Right ventricle myocardium inferior (tissue), 1 donor: ENCODE measurements at regions not wholly inside any gene's neighbourhood (a gene's known extent, or its start where the extent isn't known, plus 50 kb on each side); places are given as distances from the start of the nearest gene placed in this dataset.

ENCODE experiments used
- ATAC-seq: fragments of 200-7000 bp; cut with Tn5 transposase; one replicate; pipeline ENCODE4 v1.9.1; 2020; ENCODE audit warnings: mild to moderate bottlenecking, moderate library complexity
- DNase-seq: peaks from one replicate; pipeline ENCODE4 v3.0.0; 2021; ENCODE audit errors: missing footprints
- intact Hi-C: fragments of 100-400 bp; cut with DNase I; formaldehyde crosslinking; loops from one replicate; pipeline ENCODE4 v1.11.0; 2022
- donor health status: DM: no; HTN: yes; CAD: no; lungs with severe emphysema.

GRCh38 chr2:153770359-153770991 lies 101.2 kb upstream of the GALNT13 start:
- ATAC-seq (no peak), DNase-seq (no peak)
- intact Hi-C loops, result no loop called here

DNA sequence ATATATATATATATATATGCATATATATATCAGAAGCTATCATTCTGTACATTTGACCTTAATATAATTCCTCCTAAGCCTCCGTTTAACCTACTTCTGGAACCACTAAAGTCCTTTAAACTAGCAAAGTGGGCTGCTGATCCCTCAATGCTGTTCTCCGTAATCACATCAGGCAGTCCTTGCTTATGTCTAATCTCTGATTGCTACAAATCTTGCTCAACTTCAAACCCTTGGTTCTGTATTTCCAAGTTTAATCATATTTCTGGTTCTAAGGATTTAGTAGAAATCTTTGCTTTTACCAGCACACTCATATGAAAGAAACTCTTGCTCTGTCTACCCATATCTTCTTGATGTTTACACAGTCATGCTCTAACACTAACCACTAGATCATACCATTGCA lies 91.5 kb upstream of the GALNT13 start:
- ATAC-seq (no peak), DNase-seq (no peak)
- intact Hi-C loops, result no loop called here

DNA sequence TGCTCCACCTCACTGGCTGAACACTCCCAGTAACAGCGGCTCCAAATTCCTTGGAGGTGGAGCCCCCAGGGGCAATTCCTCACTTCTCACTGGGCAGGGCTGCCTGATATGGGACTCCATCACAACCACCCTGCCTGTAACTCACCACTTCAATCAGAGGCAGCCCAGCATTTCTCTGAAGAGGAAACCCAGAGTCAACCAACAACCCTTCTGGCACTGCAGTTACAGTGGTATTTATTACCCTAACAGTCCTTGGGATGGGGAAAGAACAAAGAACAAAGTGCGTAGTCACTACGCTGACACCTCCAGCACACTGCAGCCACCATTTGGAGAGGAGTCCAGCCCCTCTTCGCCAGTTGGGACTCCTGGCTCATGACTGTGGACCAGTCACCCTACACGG lies 85.7 kb upstream of the GALNT13 start:
- DNase-seq (no peak), ATAC-seq (no peak)
- intact Hi-C loops, result no loop called here

DNA sequence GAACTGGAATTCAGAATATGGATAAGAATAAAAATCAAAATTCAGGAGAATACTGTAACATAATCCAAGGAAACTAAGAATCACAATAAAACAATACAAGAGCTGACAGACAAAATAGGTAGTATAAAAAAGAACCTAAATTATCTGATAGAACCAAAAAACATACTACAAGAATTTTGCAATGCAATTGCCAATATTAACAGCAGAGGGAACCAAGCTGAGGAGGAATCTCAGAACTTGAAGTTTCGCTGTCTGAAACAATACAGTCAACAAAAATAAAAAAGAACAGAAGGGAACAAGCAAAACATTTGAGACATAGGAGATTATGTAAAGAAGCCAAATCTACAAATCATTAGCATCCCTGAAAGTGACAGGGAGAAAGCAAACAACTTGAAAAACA lies 84.1 kb upstream of the GALNT13 start:
- ATAC-seq, result no peak
- intact Hi-C loops, result no loop called here
- no peak for DNase-seq

DNA sequence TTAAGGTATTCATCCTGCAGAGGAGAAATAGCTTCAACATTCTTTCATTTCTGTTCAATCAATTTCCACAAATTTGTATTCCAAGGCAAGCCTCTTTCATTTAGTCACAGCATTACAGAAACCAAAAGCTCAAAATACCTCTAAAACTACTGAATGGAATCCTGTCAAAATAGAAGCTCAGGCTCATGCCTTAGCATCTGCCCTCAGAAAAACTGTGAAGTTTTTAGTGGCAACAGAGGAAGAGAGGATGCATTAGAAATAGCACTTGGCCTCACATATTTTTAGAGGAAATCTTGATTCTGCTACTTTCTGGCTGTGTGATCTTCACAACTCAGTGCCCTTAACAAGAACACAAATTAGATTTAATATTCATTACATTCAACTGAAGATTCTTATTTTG lies 69.1 kb upstream of the GALNT13 start:
- ATAC-seq (no peak), DNase-seq (no peak)
- intact Hi-C loops, result no loop called here

DNA sequence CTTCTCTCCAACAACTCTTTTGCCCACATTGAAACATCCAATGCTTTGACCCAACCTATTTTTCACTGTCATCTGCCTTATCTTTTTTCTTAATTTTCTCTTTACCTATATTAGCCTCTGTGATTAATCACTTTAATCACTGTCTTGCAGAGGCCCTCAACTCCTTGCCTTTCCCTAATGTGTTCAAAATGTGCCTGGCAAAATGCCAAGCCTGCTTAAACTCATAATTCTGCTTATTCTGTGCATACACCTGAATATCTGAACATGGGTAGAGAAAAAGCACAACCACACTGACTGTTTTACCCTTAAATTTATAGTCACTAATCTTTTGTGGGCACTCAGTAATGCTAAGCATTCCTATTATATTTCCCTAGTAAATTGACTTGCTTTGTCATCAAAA lies 63.0 kb upstream of the GALNT13 start:
- DNase-seq (no peak), ATAC-seq (no peak)

GRCh38 chr2:153811516-153811915 lies 60.2 kb upstream of the GALNT13 start:
- DNase-seq (no peak), ATAC-seq (no peak)
- intact Hi-C loops, result no loop called here

More for the DNA sequence above, 63.0 kb upstream of the GALNT13 start:
- intact Hi-C loops, result no loop called here

- intact Hi-C loops, result no loop called here
These were observed 59.1 kb upstream of the GALNT13 start for GRCh38 chr2:153812632-153813031.

DNA sequence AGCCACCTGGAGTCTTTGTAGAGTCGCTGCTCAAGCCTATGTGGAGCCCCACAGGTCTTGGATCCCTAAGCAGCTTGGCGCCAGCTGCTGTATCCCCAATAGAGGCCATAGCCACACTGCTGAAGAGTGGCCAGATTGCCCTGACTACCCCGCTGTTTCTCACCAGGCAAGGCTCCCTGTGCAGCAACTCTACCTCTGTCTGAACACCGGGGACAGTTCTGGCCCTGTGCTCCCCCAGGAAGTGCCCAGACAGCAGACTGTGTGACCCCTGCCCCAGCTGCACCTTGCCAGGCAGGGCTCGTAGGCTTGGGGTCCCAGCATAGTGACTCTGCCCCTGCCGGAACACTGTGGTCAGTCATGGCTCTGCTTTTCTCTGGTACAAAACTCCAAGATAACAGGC lies 53.5 kb upstream of the GALNT13 start:
- ATAC-seq (no peak), DNase-seq (peak; percentile 32)

More at GRCh38 chr2:153812632-153813031, 59.1 kb upstream of the GALNT13 start:
- no peak for ATAC-seq
- no peak for DNase-seq

DNA sequence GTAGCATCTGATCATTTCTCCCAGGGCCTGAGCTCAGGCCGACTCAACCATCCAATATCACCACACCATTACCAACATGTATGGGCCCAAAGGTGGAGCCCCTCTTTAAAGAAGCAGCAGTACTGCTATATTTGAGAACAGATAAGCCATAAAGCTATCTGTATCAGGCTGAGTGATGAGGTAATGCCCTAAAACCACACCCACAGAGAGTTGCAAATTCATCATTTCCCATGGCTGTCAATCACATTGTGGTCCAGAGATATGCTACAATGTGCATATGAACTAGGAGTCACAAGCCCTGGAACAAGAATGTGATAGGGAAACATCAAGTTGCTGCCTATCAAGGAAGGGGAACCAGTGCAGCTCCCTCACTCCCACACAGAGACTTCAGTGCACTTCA lies 52.6 kb upstream of the GALNT13 start:
- no peak for ATAC-seq
- no peak for DNase-seq
- intact Hi-C loops, result no loop called here

More for the DNA sequence above, 53.5 kb upstream of the GALNT13 start:
- intact Hi-C loops, result no loop called here

- intact Hi-C loops, result no loop called here
- ATAC-seq (no peak), DNase-seq (peak; percentile 30)
These were observed 52.2 kb upstream of the GALNT13 start for GRCh38 chr2:153819501-153819900.
